ENCODE measurements at regions not wholly inside any gene's neighbourhood (a gene's known extent, or its start where the extent isn't known, plus 50 kb on each side); places are given as distances from the start of the nearest gene placed in this dataset.

DNA sequence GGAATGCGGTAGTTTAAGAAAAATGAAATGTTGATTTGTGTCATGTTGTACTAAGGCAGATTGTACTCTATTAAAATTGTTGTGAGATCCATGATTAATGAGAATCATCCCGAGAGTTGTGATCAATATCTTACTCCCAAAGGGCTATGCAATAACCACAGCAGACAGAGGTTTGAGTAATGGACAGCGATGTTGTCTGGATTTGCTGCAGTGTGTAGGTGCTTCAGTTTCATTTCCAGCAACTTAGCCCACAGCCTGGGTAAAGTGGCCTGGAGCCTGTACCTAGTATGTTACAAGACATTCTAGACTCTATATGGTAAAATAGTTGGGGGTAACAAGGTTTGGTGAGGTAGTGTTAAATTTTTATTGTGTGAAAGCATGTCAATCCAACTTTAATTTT, 794.3 kb upstream of the CDH7 start:
- H3K79me2 ChIP-seq (ENCODE audit: insufficient read depth, low read length): no peaks in the 10 kb centered on the region
- H3K4me3 ChIP-seq (ENCODE audit: low read depth in 1 of 2, low read length in 2 of 2): no peak overlapping the region
- no peak overlapping the region for H3K9ac ChIP-seq (ENCODE audit: low read depth, low read length)
- ATAC-seq (ENCODE audit: insufficient read depth, low read depth) (no peak), DNase-seq (no peak)
- H3K4me2 ChIP-seq (ENCODE audit: insufficient read depth, low read length): no peak overlapping the region
- no peaks in the 10 kb centered on the region for H3K9me3 ChIP-seq (ENCODE audit: insufficient read depth, low read length, severe bottlenecking)
- no peak overlapping the region for H2AFZ ChIP-seq (ENCODE audit: low read depth, low read length)
- H3K27ac ChIP-seq (ENCODE audit: low read length): no peak overlapping the region
- no peaks in the 10 kb centered on the region for H4K20me1 ChIP-seq (ENCODE audit: insufficient read depth, low read length)
- no peaks in the 10 kb centered on the region for H3K27me3 ChIP-seq (ENCODE audit: insufficient read depth, low read length, poor library complexity)
- H3K36me3 ChIP-seq (ENCODE audit: insufficient read depth, low read length): no peaks in the 10 kb centered on the region
- TF ChIP-seq EZH2 (IDR thresholded peaks at IDR 0.05; ENCODE audit: borderline replicate concordance, low read depth, low read length, severe bottlenecking): no peak
- TF ChIP-seq, protein P1, sequence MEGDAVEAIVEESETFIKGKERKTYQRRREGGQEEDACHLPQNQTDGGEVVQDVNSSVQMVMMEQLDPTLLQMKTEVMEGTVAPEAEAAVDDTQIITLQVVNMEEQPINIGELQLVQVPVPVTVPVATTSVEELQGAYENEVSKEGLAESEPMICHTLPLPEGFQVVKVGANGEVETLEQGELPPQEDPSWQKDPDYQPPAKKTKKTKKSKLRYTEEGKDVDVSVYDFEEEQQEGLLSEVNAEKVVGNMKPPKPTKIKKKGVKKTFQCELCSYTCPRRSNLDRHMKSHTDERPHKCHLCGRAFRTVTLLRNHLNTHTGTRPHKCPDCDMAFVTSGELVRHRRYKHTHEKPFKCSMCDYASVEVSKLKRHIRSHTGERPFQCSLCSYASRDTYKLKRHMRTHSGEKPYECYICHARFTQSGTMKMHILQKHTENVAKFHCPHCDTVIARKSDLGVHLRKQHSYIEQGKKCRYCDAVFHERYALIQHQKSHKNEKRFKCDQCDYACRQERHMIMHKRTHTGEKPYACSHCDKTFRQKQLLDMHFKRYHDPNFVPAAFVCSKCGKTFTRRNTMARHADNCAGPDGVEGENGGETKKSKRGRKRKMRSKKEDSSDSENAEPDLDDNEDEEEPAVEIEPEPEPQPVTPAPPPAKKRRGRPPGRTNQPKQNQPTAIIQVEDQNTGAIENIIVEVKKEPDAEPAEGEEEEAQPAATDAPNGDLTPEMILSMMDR (IDR thresholded peaks at IDR 0.05; ENCODE audit: borderline replicate concordance, extremely low read depth, low read length, poor library complexity, severe bottlenecking): no peak
- H3K4me1 ChIP-seq (ENCODE audit: insufficient read depth, low read length): no peaks in the 10 kb centered on the region

DNA sequence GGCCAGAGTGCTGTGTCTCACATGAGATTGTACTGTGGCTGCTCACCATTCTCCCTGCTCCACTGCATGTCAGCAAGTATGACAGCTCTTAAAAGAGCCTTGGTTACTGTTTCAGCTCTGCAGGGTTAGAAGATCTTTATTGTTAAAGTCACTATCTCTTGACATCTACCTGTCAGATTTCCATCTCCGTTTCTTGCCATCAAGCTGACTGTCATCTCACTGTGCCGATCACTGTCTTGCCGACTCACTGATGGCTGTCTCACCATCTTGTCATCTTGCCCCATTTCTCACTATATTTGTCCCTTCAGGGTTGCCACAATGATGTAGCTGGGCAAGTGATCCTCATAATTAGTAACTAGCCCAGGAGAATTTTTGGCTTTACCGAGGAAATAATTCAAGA, 800.9 kb upstream of the CDH7 start:
- Histone ChIP-seq H3K9me3 (ENCODE audit: insufficient read depth, low read length, severe bottlenecking) (peaks cover 18% of the 10 kb centered on the region), H4K20me1 (ENCODE audit: insufficient read depth, low read length) (no peaks in the 10 kb centered on the region), H3K9ac (ENCODE audit: low read depth, low read length) (no peak overlapping the region), H3K4me3 (ENCODE audit: low read depth in 1 of 2, low read length in 2 of 2) (no peak overlapping the region), H3K4me2 (ENCODE audit: insufficient read depth, low read length) (no peak overlapping the region), H2AFZ (ENCODE audit: low read depth, low read length) (no peak overlapping the region), H3K36me3 (ENCODE audit: insufficient read depth, low read length) (no peaks in the 10 kb centered on the region), H3K79me2 (ENCODE audit: insufficient read depth, low read length) (no peaks in the 10 kb centered on the region), H3K27ac (ENCODE audit: low read length) (no peak overlapping the region), H3K27me3 (ENCODE audit: insufficient read depth, low read length, poor library complexity) (no peaks in the 10 kb centered on the region), H3K4me1 (ENCODE audit: insufficient read depth, low read length) (no peaks in the 10 kb centered on the region)
- DNase-seq (no peak), ATAC-seq (ENCODE audit: insufficient read depth, low read depth) (no peak)
- TF ChIP-seq, protein P1 (IDR thresholded peaks at IDR 0.05; ENCODE audit: borderline replicate concordance, extremely low read depth, low read length, poor library complexity, severe bottlenecking): no peak
- TF ChIP-seq EZH2 (IDR thresholded peaks at IDR 0.05; ENCODE audit: borderline replicate concordance, low read depth, low read length, severe bottlenecking): no peak

DNA sequence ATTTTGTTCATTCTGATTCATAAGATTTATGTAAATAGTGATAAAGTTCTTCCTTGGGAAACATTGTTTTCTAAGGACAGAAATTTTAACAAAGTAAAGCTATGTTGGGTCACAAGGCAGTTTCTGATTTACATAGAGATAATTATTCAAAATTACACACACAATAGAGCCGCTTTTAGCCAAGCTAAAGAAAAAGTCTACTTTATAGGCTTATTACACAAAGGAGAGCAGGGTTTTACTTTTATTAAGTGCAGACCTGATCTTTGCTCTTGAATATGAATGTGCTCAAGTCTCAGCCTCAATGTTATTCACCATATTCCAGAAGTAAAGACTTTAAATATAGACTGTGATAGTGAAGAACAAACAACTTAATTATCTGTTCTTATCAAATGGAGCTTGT, 787.8 kb upstream of the LINC00305 start:
- H3K27me3 ChIP-seq (ENCODE audit: insufficient read depth, low read length, poor library complexity): no peaks in the 10 kb centered on the region
- H3K9me3 ChIP-seq (ENCODE audit: insufficient read depth, low read length, severe bottlenecking): no peaks in the 10 kb centered on the region
- DNase-seq (no peak), ATAC-seq (ENCODE audit: insufficient read depth, low read depth) (no peak)
- no peak for TF ChIP-seq EZH2 (IDR thresholded peaks at IDR 0.05; ENCODE audit: borderline replicate concordance, low read depth, low read length, severe bottlenecking)
- TF ChIP-seq, protein P1 (IDR thresholded peaks at IDR 0.05; ENCODE audit: borderline replicate concordance, extremely low read depth, low read length, poor library complexity, severe bottlenecking): no peak
- H3K36me3 ChIP-seq (ENCODE audit: insufficient read depth, low read length): no peaks in the 10 kb centered on the region
- no peaks in the 10 kb centered on the region for H3K4me1 ChIP-seq (ENCODE audit: insufficient read depth, low read length)
- no peak overlapping the region for H3K4me2 ChIP-seq (ENCODE audit: insufficient read depth, low read length)
- H3K27ac ChIP-seq (ENCODE audit: low read length): no peak overlapping the region
- no peak overlapping the region for H3K9ac ChIP-seq (ENCODE audit: low read depth, low read length)
- no peaks in the 10 kb centered on the region for H4K20me1 ChIP-seq (ENCODE audit: insufficient read depth, low read length)
- no peak overlapping the region for H2AFZ ChIP-seq (ENCODE audit: low read depth, low read length)
- no peaks in the 10 kb centered on the region for H3K79me2 ChIP-seq (ENCODE audit: insufficient read depth, low read length)
- no peak overlapping the region for H3K4me3 ChIP-seq (ENCODE audit: low read depth in 1 of 2, low read length in 2 of 2)

DNA sequence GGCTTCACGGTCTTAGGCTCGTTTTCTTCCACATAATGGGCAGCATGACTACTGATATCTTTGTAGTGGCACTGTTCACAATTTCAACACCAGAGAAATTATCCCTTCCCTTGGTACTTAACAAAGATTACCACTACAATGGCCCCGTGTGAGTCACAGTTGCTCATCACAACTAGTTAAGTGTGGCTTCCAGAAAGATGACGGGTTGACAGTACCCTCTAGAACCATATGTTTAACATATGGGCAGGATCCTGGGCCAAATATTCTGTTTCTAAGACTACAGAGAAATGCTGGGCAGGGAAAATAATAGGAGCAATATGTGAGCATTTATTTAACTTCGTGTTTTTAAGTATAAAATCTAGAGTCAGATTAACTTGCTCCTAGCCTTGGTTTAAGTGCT, 780.1 kb upstream of the LINC00305 start:
- Histone ChIP-seq H3K4me2 (ENCODE audit: insufficient read depth, low read length) (no peak overlapping the region), H4K20me1 (ENCODE audit: insufficient read depth, low read length) (no peaks in the 10 kb centered on the region), H3K4me3 (ENCODE audit: low read depth in 1 of 2, low read length in 2 of 2) (no peak overlapping the region), H3K27me3 (ENCODE audit: insufficient read depth, low read length, poor library complexity) (no peaks in the 10 kb centered on the region), H3K79me2 (ENCODE audit: insufficient read depth, low read length) (no peaks in the 10 kb centered on the region), H3K27ac (ENCODE audit: low read length) (no peak overlapping the region), H2AFZ (ENCODE audit: low read depth, low read length) (no peak overlapping the region), H3K4me1 (ENCODE audit: insufficient read depth, low read length) (no peaks in the 10 kb centered on the region), H3K9ac (ENCODE audit: low read depth, low read length) (no peak overlapping the region), H3K9me3 (ENCODE audit: insufficient read depth, low read length, severe bottlenecking) (no peaks in the 10 kb centered on the region), H3K36me3 (ENCODE audit: insufficient read depth, low read length) (no peaks in the 10 kb centered on the region)
- no peak for DNase-seq
- TF ChIP-seq EZH2 (IDR thresholded peaks at IDR 0.05; ENCODE audit: borderline replicate concordance, low read depth, low read length, severe bottlenecking): no peak
- ATAC-seq (ENCODE audit: insufficient read depth, low read depth): no peak

All from DND-41 (cell line).